SK-N-SH (cell line): ENCODE measurements at regions not wholly inside any gene's neighbourhood (a gene's known extent, or its start where the extent isn't known, plus 50 kb on each side); places are given as distances from the start of the nearest gene placed in this dataset.

ENCODE experiments used
- CTCF ChIA-PET: fragments of 300-600, 350-600 bp; formaldehyde crosslinking; extraction: SDS; loops from one replicate; lab custom pipeline; 2021; lab: Yijun Ruan, JAX
- POLR2A ChIA-PET: fragments of 350-600 bp; sonication (Branson Sonifier 250); formaldehyde crosslinking; extraction: SDS; loops from one replicate; lab custom pipeline; 2020; ENCODE audit warnings: antibody characterized with exemption, inconsistent platforms; lab: Yijun Ruan, JAX
- DNase-seq: peaks from one replicate; pipeline ENCODE4 v3.0.0; 2012
- H2AFZ ChIP-seq: fragments of 200-600 bp; sonication (generic); 2 replicates; pipeline ENCODE4 v1.8.1; 2016; ENCODE audit warnings: antibody characterized with exemption, mild to moderate bottlenecking, low read depth
- H3F3A ChIP-seq: fragments of 200-600 bp; sonication (generic); replicated peaks from 2 replicates; pipeline ENCODE3; 2016; ENCODE audit warnings: antibody characterized with exemption, mild to moderate bottlenecking; ENCODE audit not compliant: insufficient read depth
- H3K27ac ChIP-seq, 2 experiments: fragments of 200-500 bp in 1 of 2; fragments of 200-600 bp in 1 of 2; sonication (Bioruptor generic) in 1 of 2; sonication (generic), shearing (Covaris generic) in 1 of 2; 2 replicates each; pipeline versions ENCODE4 v1.5.1 to v1.6.1; 2014 to 2016; ENCODE audit warnings: low read depth in 2 of 2, inconsistent platforms in 1 of 2, low read length in 1 of 2, mild to moderate bottlenecking in 1 of 2, mixed read lengths in 1 of 2
- H3K27me3 ChIP-seq: fragments of 200-600 bp; sonication (generic), shearing (Covaris generic); 2 replicates; pipeline ENCODE4 v1.6.1; 2016; ENCODE audit warnings: mixed run types; ENCODE audit not compliant: insufficient read depth
- H3K36me3 ChIP-seq, 2 experiments: fragments of 200-500 bp in 1 of 2; fragments of 200-600 bp in 1 of 2; sonication (Bioruptor generic) in 1 of 2; sonication (generic) in 1 of 2; replicated peaks in 1 of 2; 2 replicates each; pipeline versions ENCODE3 to v1.5.1; 2014 to 2016; ENCODE audit warnings: low read length in 1 of 2, mild to moderate bottlenecking in 1 of 2; ENCODE audit not compliant: insufficient read depth in 2 of 2, control insufficient read depth in 1 of 2
- H3K4me1 ChIP-seq, 2 experiments: fragments of 200-500 bp in 1 of 2; fragments of 200-600 bp in 1 of 2; sonication (Bioruptor generic) in 1 of 2; sonication (generic), shearing (Covaris generic) in 1 of 2; 2 replicates each; pipeline versions ENCODE4 v1.5.1 to v1.6.1; 2014 to 2016; ENCODE audit warnings: low read depth in 1 of 2, low read length in 1 of 2, mixed run types in 1 of 2; ENCODE audit not compliant: insufficient read depth in 2 of 2, control insufficient read depth in 1 of 2
- H3K4me2 ChIP-seq: fragments of 200-600 bp; sonication (generic), shearing (Covaris generic); 2 replicates; pipeline ENCODE4 v1.6.1; 2017; ENCODE audit warnings: mixed run types
- H3K4me3 ChIP-seq, 2 experiments: fragments of 200-500 bp in 1 of 2; fragments of 200-600 bp in 1 of 2; sonication (Bioruptor generic) in 1 of 2; sonication (generic), shearing (Covaris generic) in 1 of 2; 2 replicates each; pipeline versions ENCODE4 v1.5.1 to v1.8.1; 2014 to 2016; ENCODE audit warnings: low read depth in 2 of 2, inconsistent platforms in 1 of 2, low read length in 1 of 2, mild to moderate bottlenecking in 1 of 2, mixed read lengths in 1 of 2, moderate library complexity in 1 of 2
- H3K79me2 ChIP-seq: fragments of 200-600 bp; sonication (generic); 2 replicates; pipeline ENCODE4 v1.8.1; 2017; ENCODE audit warnings: mild to moderate bottlenecking; ENCODE audit not compliant: insufficient read depth
- H3K9ac ChIP-seq: fragments of 200-600 bp; sonication (generic); 2 replicates; pipeline ENCODE4 v1.6.1; 2017; ENCODE audit warnings: mixed run types
- H3K9me2 ChIP-seq: fragments of 200-600 bp; sonication (generic); 2 replicates; pipeline ENCODE4 v1.6.1; 2017; ENCODE audit warnings: mixed run types
- H3K9me3 ChIP-seq: fragments of 200-600 bp; sonication (generic); 2 replicates; pipeline ENCODE4 v1.6.1; 2017; ENCODE audit warnings: mixed run types, mild to moderate bottlenecking, moderate library complexity
- H4K20me1 ChIP-seq: fragments of 200-600 bp; sonication (generic); 2 replicates; pipeline ENCODE4 v1.6.1; 2017; ENCODE audit warnings: mild to moderate bottlenecking, mixed run types; ENCODE audit not compliant: insufficient read depth
- EZH2phosphoT487 ChIP-seq: fragments of 200-600 bp; sonication (generic); IDR thresholded peaks from 2 replicates; pipeline ENCODE4 v1.6.1; 2017; ENCODE audit warnings: low read depth, mixed run types, mild to moderate bottlenecking, antibody characterized with exemption, moderate library complexity, borderline replicate concordance
- FOXJ3 ChIP-seq: sonication (generic); formaldehyde crosslinking; IDR thresholded peaks from 2 replicates; pipeline ENCODE4 v1.5.1; 2020; ENCODE audit warnings: mild to moderate bottlenecking, missing genetic modification reagents
- FOXM1 ChIP-seq: IDR thresholded peaks from 2 replicates; pipeline ENCODE4 v1.4.0; 2012; ENCODE audit warnings: low read depth, mild to moderate bottlenecking
- MXI1 ChIP-seq: IDR thresholded peaks from 2 replicates; pipeline ENCODE4 v1.6.1; 2012; ENCODE audit warnings: mild to moderate bottlenecking, low read depth, low read length, improper control_type of control experiment
- POLR2AphosphoS5 ChIP-seq: IDR thresholded peaks from 2 replicates; pipeline ENCODE4 v1.6.1; 2012; ENCODE audit warnings: low read depth, low read length
- REST ChIP-seq: IDR thresholded peaks from 2 replicates; pipeline ENCODE4 v1.6.1; 2012; ENCODE audit warnings: mild to moderate bottlenecking, low read depth, low read length, moderate library complexity
- RXRA ChIP-seq: IDR thresholded peaks from 2 replicates; pipeline ENCODE4 v1.4.0; 2012; ENCODE audit warnings: low read depth, mild to moderate bottlenecking, borderline replicate concordance
- TCF12 ChIP-seq: IDR thresholded peaks from 2 replicates; pipeline ENCODE4 v1.4.0; 2012
- TEAD4 ChIP-seq: IDR thresholded peaks from 2 replicates; pipeline ENCODE4 v1.4.0; 2012; ENCODE audit warnings: mild to moderate bottlenecking, borderline replicate concordance; ENCODE audit not compliant: insufficient read depth
- WGBS: methylation state at CpG from one replicate; pipeline ENCODE4 v1.1.6; 2017; ENCODE audit warnings: low lambda C conversion rate; 5-methylcytosine and 5-hydroxymethylcytosine counted together
- TF ChIP-seq, protein P1 (sequence below): fragments of 150-350 bp; IDR thresholded peaks from 2 replicates; pipeline ENCODE4 v1.6.1; 2017; ENCODE audit warnings: antibody characterized with exemption, low read length, low read depth, borderline replicate concordance
- TF ChIP-seq, protein P2 (sequence below): fragments of 200-600 bp; sonication (generic); IDR thresholded peaks from 2 replicates; pipeline ENCODE4 v1.6.1; 2017; ENCODE audit warnings: antibody characterized with exemption, mild to moderate bottlenecking, moderate library complexity

- Histone ChIP-seq H2AFZ (no peak overlapping the region), H3K9me3 (no peaks in the 10 kb centered on the region), H3K4me3 (no peak overlapping the region), H3K4me1 (peaks cover 0 to 2% of the 10 kb centered on the region in 2 experiments; a peak in 1 of 4 replicates), H3K9ac (no peak overlapping the region), H3K36me3 (no peaks in the 10 kb centered on the region), H3K27ac (no peak overlapping the region), H4K20me1 (no peaks in the 10 kb centered on the region), H3F3A (peaks cover 9% of the 10 kb centered on the region), H3K9me2 (no peaks in the 10 kb centered on the region), H3K79me2 (no peaks in the 10 kb centered on the region), H3K27me3 (no peaks in the 10 kb centered on the region), H3K4me2 (no peak overlapping the region)
- TF ChIP-seq RXRA (no peak), MXI1 (no peak), FOXM1 (no peak), POLR2AphosphoS5 (no peak), FOXJ3 (CRISPR knock-in tag) (no peak), TCF12 (no peak), TEAD4 (no peak)
- TF ChIP-seq, protein P1, sequence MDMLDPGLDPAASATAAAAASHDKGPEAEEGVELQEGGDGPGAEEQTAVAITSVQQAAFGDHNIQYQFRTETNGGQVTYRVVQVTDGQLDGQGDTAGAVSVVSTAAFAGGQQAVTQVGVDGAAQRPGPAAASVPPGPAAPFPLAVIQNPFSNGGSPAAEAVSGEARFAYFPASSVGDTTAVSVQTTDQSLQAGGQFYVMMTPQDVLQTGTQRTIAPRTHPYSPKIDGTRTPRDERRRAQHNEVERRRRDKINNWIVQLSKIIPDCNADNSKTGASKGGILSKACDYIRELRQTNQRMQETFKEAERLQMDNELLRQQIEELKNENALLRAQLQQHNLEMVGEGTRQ = no peak
- TF ChIP-seq, protein P2, sequence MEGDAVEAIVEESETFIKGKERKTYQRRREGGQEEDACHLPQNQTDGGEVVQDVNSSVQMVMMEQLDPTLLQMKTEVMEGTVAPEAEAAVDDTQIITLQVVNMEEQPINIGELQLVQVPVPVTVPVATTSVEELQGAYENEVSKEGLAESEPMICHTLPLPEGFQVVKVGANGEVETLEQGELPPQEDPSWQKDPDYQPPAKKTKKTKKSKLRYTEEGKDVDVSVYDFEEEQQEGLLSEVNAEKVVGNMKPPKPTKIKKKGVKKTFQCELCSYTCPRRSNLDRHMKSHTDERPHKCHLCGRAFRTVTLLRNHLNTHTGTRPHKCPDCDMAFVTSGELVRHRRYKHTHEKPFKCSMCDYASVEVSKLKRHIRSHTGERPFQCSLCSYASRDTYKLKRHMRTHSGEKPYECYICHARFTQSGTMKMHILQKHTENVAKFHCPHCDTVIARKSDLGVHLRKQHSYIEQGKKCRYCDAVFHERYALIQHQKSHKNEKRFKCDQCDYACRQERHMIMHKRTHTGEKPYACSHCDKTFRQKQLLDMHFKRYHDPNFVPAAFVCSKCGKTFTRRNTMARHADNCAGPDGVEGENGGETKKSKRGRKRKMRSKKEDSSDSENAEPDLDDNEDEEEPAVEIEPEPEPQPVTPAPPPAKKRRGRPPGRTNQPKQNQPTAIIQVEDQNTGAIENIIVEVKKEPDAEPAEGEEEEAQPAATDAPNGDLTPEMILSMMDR = no peak
- CTCF ChIA-PET = no interaction called here
- DNase-seq = no peak
- WGBS = 52% methylated on average over 4 of the region's 4 CpGs
- POLR2A ChIA-PET = no interaction called here
Observed at GRCh38 chr13:73466561-73466960, 407.8 kb downstream of the KLF5 start.

- H3K4me2 ChIP-seq = no peak overlapping the region
- H3K9ac ChIP-seq = no peak overlapping the region
- DNase-seq = no peak
- no peaks in the 10 kb centered on the region for H3K79me2 ChIP-seq
- H3K4me1 ChIP-seq = peaks cover 0 to 2% of the 10 kb centered on the region in 2 experiments; a peak in 1 of 4 replicates
- CTCF ChIA-PET = no interaction called here
- H3K36me3 ChIP-seq = no peaks in the 10 kb centered on the region
- no peaks in the 10 kb centered on the region for H4K20me1 ChIP-seq
- H3K9me3 ChIP-seq = no peaks in the 10 kb centered on the region
- WGBS = 16% methylated on average over 3 of the region's 3 CpGs
- H3K27me3 ChIP-seq = no peaks in the 10 kb centered on the region
- H3K9me2 ChIP-seq = no peaks in the 10 kb centered on the region
- no peak overlapping the region for H3K4me3 ChIP-seq
- TF ChIP-seq POLR2AphosphoS5 (no peak), REST (no peak), EZH2phosphoT487 (no peak)
- TF ChIP-seq, protein P1 = no peak
- TF ChIP-seq, protein P2 = peak; percentile 16; the same call in 1 of the 2 replicates
- TF ChIP-seq, all 33 proteins: peak for 1
- no peak overlapping the region; a peak in 2 of 4 replicates for H3K27ac ChIP-seq
- peak overlapping the region; percentile 68; the same call in 1 of the 2 replicates for H2AFZ ChIP-seq
- POLR2A ChIA-PET = no interaction called here
- H3F3A ChIP-seq = peaks cover 9% of the 10 kb centered on the region
Observed at GRCh38 chr13:73465617-73465971, 406.8 kb downstream of the KLF5 start.
